GM21423 (cell line): ENCODE measurements at regions not wholly inside any gene's neighbourhood (a gene's known extent, or its start where the extent isn't known, plus 50 kb on each side); places are given as distances from the start of the nearest gene placed in this dataset.

Source experiments
- ATAC-seq: cut with Tn5 transposase; IDR thresholded peaks from one replicate; pipeline ENCODE4 v1.9.1; 2021; ENCODE audit warnings: mild to moderate bottlenecking, moderate library complexity; ENCODE audit not compliant: unreplicated experiment

DNA sequence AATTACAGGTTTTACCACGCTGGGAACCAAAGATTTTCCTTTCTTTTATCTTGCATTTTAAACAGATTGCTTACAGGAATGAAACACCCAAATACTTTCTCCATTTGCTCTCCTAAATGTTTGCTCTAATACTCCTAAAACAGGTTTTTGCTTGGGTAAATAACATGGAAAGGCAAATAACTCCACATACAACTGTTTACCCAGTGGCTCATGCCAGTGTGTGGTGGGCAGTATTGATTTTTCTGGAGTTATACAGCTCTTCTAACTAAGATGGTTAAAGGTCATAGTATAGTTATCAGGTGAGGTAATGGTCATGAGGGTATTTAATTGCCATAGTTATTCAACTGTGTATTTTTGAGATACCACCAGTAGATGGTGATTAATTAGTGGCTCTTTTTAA is 61.2 kb upstream of the RAB27B start:
- ATAC-seq, result no peak

DNA sequence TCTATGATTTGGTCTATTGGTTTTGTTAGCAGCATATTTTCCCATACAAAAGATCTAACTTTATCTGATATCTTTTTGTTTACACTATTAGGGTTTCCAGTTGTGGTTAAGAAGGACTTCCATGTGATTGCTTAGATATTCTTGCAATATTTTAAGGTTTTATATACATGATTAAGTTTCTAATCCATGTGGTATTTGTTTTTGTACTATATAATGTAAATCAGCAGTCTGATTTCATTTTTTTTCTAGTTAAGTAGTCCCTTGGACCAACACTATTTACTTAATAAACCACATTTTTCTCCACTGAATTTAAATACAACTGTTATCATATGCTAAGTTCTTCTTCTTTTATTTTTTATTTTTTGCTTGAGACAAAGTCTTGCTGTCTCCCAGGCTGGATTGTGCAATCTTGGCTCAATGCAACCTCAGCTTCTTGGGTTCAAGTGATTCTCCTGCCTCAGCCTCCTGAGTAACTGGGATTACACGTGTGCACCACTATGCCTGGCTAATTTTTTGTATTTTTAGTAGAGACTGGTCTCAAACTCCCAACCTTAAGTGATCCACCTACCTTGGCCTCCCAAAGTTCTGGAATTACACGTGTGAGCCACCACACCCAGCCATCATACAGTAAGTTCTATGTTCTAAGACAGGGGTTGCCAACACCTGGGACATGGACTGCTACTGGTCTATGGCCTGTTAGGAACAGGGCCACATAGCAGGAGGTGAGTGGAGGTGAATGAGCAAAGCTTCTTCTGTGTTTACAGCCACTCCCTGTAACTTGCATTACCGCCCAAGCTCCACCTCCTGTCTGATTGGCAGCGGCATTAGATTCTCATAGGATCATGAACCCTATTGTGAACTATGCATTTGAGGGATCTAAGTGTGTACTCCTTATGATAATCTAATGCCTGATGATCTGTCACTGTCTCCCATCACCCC is 58.5 kb upstream of the RAB27B start:
- no peak for ATAC-seq

DNA sequence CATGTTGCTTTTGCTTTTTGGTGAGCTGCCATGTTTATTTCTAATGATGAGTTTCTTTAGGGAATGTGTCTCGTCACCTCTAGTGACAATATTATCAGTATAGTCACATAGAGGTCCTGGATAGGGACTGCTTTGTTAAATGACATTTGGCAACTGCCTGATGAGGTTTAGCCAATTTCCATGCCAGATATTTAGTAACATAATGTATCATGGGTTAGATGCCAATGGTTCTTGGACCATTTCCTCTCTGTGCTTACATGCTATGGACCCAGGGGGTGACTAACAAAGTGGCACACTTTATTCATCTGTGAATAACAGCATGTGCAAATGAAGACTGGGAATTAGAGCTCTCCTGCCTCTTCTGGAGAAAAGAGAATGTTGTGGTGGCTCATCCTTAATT is 56.2 kb upstream of the RAB27B start:
- ATAC-seq, result no peak

DNA sequence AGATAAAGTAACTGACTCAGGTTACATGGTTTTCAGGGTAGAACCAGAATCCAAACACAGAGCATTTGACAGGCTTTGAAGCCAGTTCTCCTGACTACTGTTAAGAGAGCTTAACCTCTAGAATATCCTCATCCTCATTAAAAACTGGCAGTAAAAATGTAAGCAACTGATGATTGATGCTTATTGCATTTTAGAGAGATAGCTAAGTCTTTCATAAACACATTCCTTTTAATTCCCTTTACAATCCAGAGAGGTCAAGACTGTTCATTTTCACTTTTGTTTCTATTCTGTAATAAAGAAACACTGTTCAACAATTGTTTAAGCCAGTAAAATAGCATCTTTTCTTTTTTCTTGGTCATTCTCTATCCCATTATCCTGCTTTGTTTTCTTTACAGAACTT is 53.9 kb upstream of the RAB27B start:
- ATAC-seq, result no peak

DNA sequence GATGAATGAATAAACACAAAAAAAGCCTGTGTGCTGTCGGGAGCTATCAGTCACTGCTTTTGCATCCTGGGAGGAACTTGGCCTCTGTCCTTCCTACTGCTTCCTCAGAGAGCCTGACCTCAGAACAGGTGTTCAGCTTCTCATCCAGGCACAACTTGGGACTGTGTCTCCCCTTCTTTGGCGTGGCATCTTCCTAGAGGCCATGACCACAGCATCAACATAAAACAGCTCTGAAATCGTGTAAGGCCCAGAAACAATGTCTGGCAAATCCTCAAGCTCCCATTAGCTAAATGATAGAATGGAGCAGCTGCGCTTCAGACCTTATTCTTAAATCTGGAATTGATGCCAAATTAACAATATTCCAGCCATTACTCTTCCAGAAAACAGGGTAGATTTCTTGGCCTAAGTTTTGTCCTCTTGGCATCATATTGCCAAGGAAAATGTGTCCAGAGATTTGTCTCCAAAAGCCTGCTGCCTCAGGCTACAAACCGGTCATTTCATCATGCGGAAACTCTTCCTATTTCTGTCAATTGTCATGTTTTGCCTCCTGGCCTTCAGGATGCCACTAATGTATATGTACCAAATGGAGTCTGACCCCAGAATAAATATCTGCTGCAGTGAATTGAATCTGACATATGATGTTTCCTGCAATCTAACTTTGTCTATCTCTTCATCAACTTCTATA is 53.2 kb upstream of the RAB27B start:
- no peak for ATAC-seq

DNA sequence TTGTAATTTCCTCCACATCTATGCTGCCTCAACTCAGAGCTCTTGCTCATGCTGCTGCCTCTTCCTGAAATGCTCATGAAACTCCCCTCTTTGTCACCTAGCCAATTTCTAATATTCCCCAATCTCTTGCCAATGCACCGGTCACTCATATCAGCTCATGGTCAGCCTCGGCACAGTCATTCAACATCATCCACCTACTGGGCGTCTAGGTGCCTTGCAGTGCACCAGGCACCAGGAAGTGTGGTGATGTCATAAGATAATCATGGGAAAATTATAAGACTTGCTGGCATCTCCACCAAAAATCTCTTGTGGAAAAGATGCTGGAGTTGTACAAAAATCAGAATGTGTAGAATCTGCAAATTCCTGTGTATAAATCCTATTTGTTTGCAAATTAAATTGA is 52.6 kb upstream of the RAB27B start:
- no peak for ATAC-seq

DNA sequence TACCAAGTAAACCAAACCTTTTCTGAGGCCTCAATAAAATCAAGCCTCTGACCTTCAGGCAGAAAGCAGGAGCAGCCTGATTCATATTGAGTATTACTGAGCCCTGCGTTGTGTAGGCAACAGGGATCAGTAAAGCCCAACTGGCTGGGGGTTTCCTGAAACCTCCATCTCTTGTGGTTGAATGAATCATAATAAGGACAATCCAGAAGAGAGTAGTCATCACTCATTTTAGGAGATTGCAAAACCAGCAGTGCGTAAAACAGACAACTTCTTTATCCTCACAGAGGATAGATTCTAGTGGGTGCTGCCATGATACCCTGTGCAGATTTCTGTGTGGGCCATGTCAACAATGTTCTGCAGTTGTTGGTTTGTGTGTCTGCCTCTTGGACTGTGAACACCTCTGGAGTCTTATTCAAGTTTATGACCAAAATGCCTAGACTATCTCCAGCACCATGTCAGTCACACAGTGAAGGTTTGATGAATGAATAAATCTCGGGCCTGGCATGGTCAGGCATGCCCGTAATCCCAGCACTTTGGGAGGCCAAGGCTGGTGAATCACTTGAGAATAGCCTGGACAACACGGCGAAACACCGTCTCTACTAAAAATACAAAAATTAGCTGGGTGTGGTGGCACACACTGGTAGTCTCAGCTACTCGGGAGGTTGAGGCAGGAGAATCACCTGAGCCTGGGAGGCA is 51.8 kb upstream of the RAB27B start:
- ATAC-seq, result peak; percentile 70

DNA sequence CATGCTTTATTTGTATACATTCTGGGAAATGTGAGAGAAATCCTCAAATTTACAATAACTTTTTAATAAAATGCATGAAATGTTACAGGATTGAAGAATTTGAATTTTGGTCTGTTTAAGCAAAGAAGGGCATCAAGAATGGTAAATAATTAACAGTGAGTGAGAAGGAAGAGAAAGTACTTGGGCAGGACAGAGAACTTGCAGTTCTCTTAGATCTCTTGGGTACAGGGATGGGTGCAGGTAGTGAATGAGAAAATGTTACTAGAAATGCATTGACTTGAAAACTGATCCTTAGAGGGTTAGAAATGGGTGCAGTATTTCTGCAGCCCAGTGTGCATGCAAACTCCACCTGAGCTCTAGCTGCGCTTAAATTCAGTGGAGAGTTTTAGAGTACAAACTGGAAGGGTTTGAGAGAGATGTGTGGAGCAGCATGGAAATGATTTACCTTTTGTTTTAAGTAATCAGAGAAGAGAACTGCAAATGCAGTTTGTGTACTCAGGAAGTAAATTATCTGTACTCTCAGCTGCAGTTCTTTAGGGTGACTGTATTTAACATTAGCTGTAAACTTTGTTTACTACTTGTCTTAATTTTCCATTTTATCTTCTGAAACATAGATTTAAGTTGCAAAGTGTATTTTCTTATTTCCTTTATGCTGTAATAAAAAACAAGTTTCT is 51.0 kb upstream of the RAB27B start:
- peak; percentile 63 for ATAC-seq

DNA sequence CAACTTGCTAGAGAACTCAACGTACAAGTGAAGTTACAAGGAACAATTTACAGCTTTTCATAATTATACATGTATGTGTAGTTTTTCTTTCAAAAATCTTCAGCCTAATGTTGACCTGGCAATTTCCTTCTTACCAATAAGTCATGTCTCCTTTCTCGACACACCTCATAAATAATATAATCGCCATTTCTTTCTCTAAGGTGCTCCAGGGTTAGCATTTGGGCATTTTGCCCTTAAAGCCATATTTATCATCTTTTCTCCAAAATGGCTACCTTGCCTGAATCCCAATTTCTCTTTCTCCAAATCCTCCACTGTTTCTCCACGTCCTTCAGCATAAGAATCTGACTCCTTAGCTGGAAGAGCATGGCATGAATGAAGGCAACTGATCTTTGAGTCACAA is 50.3 kb upstream of the RAB27B start:
- no peak for ATAC-seq
